ENCODE measurements at regions not wholly inside any gene's neighbourhood (a gene's known extent, or its start where the extent isn't known, plus 50 kb on each side); places are given as distances from the start of the nearest gene placed in this dataset.

GRCh38 chr3:24881239-24881638 is 386.6 kb upstream of the THRB start:
- Mint-ChIP-seq H3K9me3 (ENCODE audit: unreplicated experiment) (no peaks in the 10 kb centered on the region), H3K27me3 (ENCODE audit: unreplicated experiment) (no peaks in the 10 kb centered on the region), H3K4me3 (ENCODE audit: unreplicated experiment) (no peak overlapping the region), H3K27ac (ENCODE audit: unreplicated experiment) (no peak overlapping the region), H3K36me3 (ENCODE audit: unreplicated experiment) (no peaks in the 10 kb centered on the region), H3K4me1 (ENCODE audit: unreplicated experiment) (no peaks in the 10 kb centered on the region)
- no peak for DNase-seq (ENCODE audit: extremely low spot score, unreplicated experiment)
- no peak for TF ChIP-seq CTCF (IDR thresholded peaks at IDR 0.05)

DNA sequence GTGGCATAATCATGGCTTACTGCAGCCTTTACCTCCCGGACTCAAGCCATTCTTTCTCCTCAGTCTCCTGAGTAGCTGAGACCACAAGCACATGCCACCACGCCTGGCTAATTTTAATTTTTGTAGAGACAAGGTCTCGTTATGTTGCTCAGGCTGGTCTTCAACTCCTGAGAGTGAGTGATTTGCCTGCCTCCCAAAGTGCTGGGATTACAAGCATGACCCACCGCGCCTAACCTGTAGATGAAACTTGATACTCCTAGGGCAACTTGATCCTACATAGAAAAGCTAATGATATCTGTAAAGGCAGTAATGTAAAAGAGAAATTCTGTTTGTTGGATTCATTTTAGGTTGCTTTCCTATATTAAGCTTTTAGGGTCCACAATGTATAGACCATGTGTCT is 391.9 kb upstream of the THRB start:
- H3K27me3 Mint-ChIP-seq (ENCODE audit: unreplicated experiment), result no peaks in the 10 kb centered on the region
- no peak for TF ChIP-seq CTCF (IDR thresholded peaks at IDR 0.05)
- no peaks in the 10 kb centered on the region for H3K9me3 Mint-ChIP-seq (ENCODE audit: unreplicated experiment)
- no peak overlapping the region for H3K4me3 Mint-ChIP-seq (ENCODE audit: unreplicated experiment)
- no peak overlapping the region for H3K27ac Mint-ChIP-seq (ENCODE audit: unreplicated experiment)
- no peak for DNase-seq (ENCODE audit: extremely low spot score, unreplicated experiment)
- H3K36me3 Mint-ChIP-seq (ENCODE audit: unreplicated experiment), result no peaks in the 10 kb centered on the region
- no peaks in the 10 kb centered on the region for H3K4me1 Mint-ChIP-seq (ENCODE audit: unreplicated experiment)

DNA sequence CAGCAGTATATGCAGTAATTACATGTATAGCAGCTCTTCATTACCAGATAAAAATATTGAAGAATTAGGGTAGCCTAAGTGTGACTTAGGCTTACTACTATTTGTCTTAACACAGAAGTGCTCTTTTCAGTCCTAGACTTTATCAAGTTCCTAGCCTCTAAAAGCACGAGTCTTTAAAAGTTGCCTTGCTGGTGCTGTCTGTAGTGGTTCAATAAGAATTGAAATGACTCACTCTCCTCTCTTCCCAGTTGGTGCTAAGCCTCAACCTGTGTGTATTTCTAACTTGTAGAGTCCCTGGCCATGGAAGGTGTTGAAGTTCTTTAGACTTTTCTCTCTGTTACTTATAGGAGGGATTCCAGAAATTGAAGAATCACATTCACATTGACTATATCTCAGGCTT is 395.4 kb upstream of the THRB start:
- no peak overlapping the region for H3K4me3 Mint-ChIP-seq (ENCODE audit: unreplicated experiment)
- no peak for TF ChIP-seq CTCF (IDR thresholded peaks at IDR 0.05)

DNA sequence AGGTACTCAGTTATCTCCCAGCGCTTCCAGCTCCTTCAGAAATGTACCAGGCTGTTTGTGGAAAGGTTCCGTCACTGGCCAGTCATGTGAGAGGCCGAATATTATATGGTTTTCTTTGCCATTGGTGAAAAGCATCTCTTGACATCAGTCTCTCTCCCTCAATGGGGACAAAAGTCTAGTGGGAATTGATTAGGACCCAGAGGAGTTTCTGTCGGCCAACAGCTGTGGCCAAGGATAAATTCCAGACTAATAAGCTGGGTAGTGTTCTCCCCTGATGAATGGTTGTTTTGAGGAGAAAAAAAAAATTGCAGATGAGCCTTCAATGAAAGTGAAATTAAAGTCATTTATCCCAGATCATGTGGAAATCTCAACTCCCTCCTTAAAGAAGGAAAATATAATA is 404.7 kb upstream of the THRB start:
- Mint-ChIP-seq H3K4me1 (ENCODE audit: unreplicated experiment) (no peaks in the 10 kb centered on the region), H3K36me3 (ENCODE audit: unreplicated experiment) (no peaks in the 10 kb centered on the region), H3K27me3 (ENCODE audit: unreplicated experiment) (no peaks in the 10 kb centered on the region), H3K27ac (ENCODE audit: unreplicated experiment) (no peak overlapping the region), H3K9me3 (ENCODE audit: unreplicated experiment) (no peaks in the 10 kb centered on the region), H3K4me3 (ENCODE audit: unreplicated experiment) (no peak overlapping the region)
- no peak for DNase-seq (ENCODE audit: extremely low spot score, unreplicated experiment)
- TF ChIP-seq CTCF (IDR thresholded peaks at IDR 0.05), result no peak

More for the DNA sequence above, 395.4 kb upstream of the THRB start:
- Mint-ChIP-seq H3K4me1 (ENCODE audit: unreplicated experiment) (no peaks in the 10 kb centered on the region), H3K27me3 (ENCODE audit: unreplicated experiment) (no peaks in the 10 kb centered on the region), H3K27ac (ENCODE audit: unreplicated experiment) (no peak overlapping the region), H3K9me3 (ENCODE audit: unreplicated experiment) (no peaks in the 10 kb centered on the region), H3K36me3 (ENCODE audit: unreplicated experiment) (no peaks in the 10 kb centered on the region)
- DNase-seq (ENCODE audit: extremely low spot score, unreplicated experiment), result no peak

GRCh38 chr3:24899901-24900603 is 405.4 kb upstream of the THRB start:
- H3K27ac Mint-ChIP-seq (ENCODE audit: unreplicated experiment), result no peak overlapping the region
- H3K9me3 Mint-ChIP-seq (ENCODE audit: unreplicated experiment), result no peaks in the 10 kb centered on the region
- no peak overlapping the region for H3K4me3 Mint-ChIP-seq (ENCODE audit: unreplicated experiment)
- H3K4me1 Mint-ChIP-seq (ENCODE audit: unreplicated experiment), result no peaks in the 10 kb centered on the region
- no peaks in the 10 kb centered on the region for H3K36me3 Mint-ChIP-seq (ENCODE audit: unreplicated experiment)
- H3K27me3 Mint-ChIP-seq (ENCODE audit: unreplicated experiment), result no peaks in the 10 kb centered on the region
- no peak for DNase-seq (ENCODE audit: extremely low spot score, unreplicated experiment)
- TF ChIP-seq CTCF (IDR thresholded peaks at IDR 0.05), result no peak

All from osteocyte (in vitro differentiated cells).